GM18907 (cell line): ENCODE measurements at regions not wholly inside any gene's neighbourhood (a gene's known extent, or its start where the extent isn't known, plus 50 kb on each side); places are given as distances from the start of the nearest gene placed in this dataset.
A peak's percentile ranks its signal among the peaks of the same experiment; 100 is the strongest.

Experiments
- ATAC-seq: cut with Tn5 transposase; IDR thresholded peaks from one replicate; pipeline ENCODE4 v1.9.1; 2021; ENCODE audit warnings: mild to moderate bottlenecking, moderate library complexity; ENCODE audit not compliant: unreplicated experiment

- ATAC-seq, result no peak
Measured at GRCh38 chr4:153137159-153137558, 67.1 kb upstream of the TRIM2 start.

- no peak for ATAC-seq
Measured at GRCh38 chr4:153137677-153138630, 66.3 kb upstream of the TRIM2 start.

- no peak for ATAC-seq
Measured at GRCh38 chr4:153138736-153139135, 65.5 kb upstream of the TRIM2 start.

- ATAC-seq, result no peak
Measured at GRCh38 chr4:153140294-153140693, 63.9 kb upstream of the TRIM2 start.

- no peak for ATAC-seq
Measured at GRCh38 chr4:153141238-153141637, 63.0 kb upstream of the TRIM2 start.

DNA sequence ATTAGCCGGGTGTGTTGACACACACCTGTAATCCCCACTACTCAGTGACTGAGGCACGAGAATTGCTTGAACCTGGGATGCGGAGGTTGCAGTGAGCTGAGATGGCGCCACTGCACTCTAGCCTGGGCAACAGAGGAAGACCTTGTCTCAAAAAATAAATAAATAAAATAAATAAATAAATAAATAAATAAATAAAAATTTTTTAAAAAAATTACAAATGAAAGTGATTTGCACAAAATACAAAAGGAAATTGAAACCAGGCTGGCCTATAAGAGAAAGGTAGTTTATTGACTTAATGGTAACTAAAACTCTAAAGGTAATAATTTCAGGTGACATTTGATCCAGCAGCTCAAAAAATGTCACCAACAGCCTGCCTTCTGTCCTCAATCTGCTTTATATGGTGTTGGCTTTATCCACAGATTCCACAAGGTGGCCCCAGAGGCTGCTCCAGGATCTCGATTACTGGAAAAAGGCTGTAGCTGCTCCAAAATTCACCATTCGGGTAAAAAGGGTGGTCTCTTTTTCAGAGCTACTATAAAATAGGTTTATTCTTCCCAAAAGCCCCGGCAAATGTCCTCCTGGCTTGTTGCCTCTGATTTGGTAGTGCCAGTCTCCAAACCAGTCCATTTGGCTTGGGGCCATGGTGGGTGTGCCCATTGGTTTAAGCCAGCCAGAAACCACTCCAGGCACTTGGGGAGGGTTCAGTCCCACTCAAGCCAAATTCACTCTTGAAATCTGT lies 61.4 kb upstream of the TRIM2 start:
- ATAC-seq, result peak; percentile 61

GRCh38 chr4:153143527-153144348 lies 60.5 kb upstream of the TRIM2 start:
- no peak for ATAC-seq

DNA sequence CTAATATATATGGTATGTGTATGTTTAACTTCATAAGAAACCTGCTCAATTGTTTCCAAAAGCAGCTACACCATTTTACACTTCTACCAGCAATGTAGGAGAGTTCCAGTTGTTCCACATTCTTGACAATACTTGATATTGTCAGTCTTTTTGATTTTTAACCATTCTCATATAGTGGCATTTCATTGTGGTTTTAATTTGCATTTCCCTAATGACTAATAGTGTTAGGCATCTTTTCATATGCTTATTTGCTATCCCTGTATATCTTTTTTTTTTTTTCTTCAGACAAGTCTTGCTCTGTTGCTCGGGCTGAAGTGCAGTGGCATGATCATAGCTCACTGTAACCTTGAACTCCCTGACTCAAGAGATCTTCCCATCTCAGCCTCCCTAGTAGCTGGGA lies 58.2 kb upstream of the TRIM2 start:
- no peak for ATAC-seq

- ATAC-seq, result no peak
Measured at GRCh38 chr4:153146961-153147360, 57.3 kb upstream of the TRIM2 start.

GRCh38 chr4:153148791-153149190 lies 55.5 kb upstream of the TRIM2 start:
- ATAC-seq, result no peak

- ATAC-seq, result no peak
Measured at GRCh38 chr4:153151535-153152455, 52.4 kb upstream of the TRIM2 start.

DNA sequence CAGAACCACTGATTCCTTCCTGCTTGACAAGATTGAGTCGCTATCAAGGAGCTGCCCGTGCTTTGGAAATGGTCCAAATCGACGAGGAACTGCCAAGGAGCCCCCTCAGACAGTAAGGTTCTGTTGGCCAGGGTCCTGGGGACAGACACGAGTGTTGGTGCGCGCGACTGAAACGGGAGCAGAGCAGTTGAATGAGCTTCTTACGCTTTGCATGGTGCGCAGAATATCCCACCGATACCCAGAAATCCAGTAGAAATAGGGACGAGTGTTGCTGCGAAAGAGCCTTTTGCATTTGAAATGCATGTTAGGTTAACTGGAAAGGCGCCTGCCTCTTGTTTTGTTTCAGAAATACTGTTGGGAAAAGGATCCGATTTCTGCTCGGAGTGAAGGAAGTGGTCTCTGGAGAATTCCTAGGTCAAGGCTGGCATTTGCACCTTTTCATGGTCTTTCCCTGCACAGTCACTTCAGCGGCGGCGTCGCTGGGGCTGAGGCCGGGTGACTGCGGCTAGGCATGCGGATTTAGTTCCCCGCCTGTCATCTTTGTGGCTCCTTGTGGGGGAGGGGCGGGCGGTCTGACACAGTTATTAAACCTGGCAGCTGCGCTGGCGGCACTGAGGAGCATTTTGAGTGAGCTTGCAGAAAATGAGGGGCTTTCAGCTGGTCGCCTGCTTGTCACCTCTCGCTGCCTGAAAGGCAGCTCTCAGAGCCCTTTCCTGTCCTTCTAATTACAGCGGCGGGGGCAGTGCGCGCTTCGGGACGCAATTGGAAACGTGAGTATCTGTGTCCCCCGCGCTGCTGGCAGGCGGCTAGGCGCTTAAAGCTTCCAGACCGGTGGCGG lies 51.5 kb upstream of the TRIM2 start:
- peak; percentile 34 for ATAC-seq

DNA sequence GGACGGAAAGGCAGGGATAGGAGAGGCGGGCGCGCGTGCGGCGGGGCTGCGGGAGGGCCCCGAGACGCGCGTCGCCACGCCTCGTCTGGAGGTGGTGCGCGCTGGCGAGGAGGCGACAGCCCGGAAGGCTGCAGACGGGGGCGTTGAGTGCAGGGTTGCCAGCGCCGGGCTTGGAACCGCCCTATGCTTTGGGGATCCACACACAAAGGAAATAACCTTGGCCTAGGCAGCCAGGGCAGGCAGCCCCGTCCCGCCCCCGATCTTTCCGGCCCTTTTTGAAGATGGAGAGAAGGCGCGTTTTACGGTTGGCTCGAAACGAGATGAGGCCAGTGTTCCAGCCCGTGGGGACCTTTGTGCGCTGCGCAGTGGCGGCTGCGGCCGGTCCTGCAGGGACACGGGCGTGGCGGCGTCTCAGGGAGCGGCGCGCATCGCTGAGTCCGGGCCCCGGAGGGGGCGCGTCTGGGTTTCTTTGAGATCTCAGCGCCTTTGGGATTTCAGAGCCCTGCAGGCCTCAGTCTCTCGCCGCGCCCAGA lies 50.8 kb upstream of the TRIM2 start:
- ATAC-seq, result peak; percentile 76

DNA sequence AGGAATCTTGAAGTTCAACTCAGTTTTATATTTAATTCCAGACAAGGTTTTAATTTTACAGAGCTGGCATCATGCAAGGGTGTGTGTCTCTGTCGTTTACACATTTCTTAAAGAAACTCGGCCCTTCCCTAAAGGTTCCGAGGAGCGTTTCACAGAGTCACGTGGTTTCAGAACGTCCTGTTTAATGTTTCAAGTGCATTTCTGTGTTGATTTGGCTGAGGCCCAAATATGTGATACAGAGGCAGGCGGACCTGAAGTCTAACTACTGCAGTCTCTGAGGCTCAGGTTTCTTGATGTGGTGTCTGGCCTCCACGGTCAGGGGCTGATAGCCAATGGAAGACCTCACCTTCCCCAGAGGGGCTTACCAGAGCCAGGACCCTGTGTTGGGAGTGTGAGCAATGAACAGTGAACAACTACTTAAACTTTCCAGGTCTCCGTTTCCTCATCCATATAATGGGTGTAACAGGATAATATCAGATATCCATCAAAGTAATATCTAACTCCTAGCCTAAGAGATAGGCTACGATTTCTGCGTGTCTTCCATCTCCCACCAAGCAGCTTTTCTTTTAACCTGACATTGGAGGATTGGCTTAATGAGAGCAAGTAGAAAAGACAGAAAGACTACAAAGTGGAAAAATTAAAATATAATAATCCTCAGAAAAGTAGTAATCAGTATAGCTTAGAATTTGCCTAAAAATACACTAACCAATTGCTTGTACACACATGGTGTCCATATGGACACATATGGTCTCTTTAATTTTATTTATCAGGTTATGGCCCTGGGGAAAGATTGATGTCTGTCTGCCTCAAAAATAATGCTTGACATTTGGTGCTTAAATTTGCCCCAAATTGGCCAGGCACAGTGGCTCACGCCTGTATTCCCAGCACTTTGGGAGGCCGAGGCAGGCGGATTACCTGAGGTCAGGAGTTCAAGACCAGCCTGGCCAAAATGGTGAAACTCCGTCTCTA lies 50.0 kb upstream of the TRIM2 start:
- ATAC-seq, result no peak
